ENCODE measurements at regions not wholly inside any gene's neighbourhood (a gene's known extent, or its start where the extent isn't known, plus 50 kb on each side); places are given as distances from the start of the nearest gene placed in this dataset.
A peak's percentile ranks its signal among the peaks of the same experiment; 100 is the strongest.

DNA sequence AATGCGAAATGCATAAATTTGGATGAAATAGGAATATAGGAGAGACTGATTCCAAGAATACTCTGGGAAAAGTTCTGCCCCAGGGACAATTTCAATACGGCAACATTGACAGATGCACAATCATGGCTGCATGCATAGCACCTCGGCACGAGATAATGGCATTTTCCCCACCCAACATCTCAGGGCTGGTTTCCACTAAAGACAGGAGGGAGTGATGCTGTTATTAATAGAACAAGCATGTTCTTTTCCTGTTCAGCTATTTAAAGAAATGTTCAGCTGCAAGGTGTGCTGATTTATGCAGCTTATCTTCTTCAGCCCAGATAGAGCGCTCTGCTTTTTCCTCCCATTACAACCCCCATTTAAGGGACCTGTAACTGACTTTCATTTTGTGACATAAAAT is 740.2 kb downstream of the TLR4 start (continued):
- TF ChIP-seq NANOG (IDR thresholded peaks at IDR 0.05; ENCODE audit: borderline replicate concordance) (no peak), ZNF114 (CRISPR knock-in tag; IDR thresholded peaks at IDR 0.05) (no peak), EZH2phosphoT487 (IDR thresholded peaks at IDR 0.05; ENCODE audit: unreplicated experiment) (no peak), ZNF331 (CRISPR knock-in tag; IDR thresholded peaks at IDR 0.05; ENCODE audit: low read depth) (no peak), EZH2 (IDR thresholded peaks at IDR 0.05; ENCODE audit: low read depth, unreplicated experiment) (no peak), JUNB (IDR thresholded peaks at IDR 0.05; ENCODE audit: unreplicated experiment) (no peak), POLR2AphosphoS5 (IDR thresholded peaks at IDR 0.05; ENCODE audit: low read depth) (no peak)

GRCh38 chr9:118446943-118447639 is 742.9 kb downstream of the TLR4 start:
- H3K4me3 ChIP-seq: no peak overlapping the region
- Mint-ChIP-seq H3K36me3 (ENCODE audit: low read depth) (no peaks in the 10 kb centered on the region), H3K27me3 (ENCODE audit: insufficient read depth, low read depth, poor library complexity) (no peaks in the 10 kb centered on the region), H3K27ac (no peak overlapping the region; the same call in 1 of the 2 replicates), H3K9me3 (peaks cover 26% of the 10 kb centered on the region), H3K4me3 (no peak overlapping the region), H3K4me1 (peaks cover 7% of the 10 kb centered on the region; the same call in 2 of the 3 replicates)
- no peaks in the 10 kb centered on the region for H3F3A ChIP-seq (replicated peaks; ENCODE audit: low read depth)
- H3K4me1 ChIP-seq (ENCODE audit: insufficient read depth): peaks cover 6% of the 10 kb centered on the region; the same call in 1 of the 2 replicates
- H3K36me3 ChIP-seq (ENCODE audit: insufficient read depth): no peaks in the 10 kb centered on the region
- no peak; the same call in 2 of the 3 replicates for ATAC-seq
- H3K27me3 ChIP-seq (ENCODE audit: insufficient read depth): no peaks in the 10 kb centered on the region
- no peaks in the 10 kb centered on the region for H4K20me1 ChIP-seq (replicated peaks; ENCODE audit: insufficient read depth)
- H3K27ac ChIP-seq (ENCODE audit: low read depth): no peak overlapping the region
- DNase-seq (ENCODE audit: low spot score): no peak
- no peak overlapping the region for H3K4me2 ChIP-seq
- H3K9me2 ChIP-seq (ENCODE audit: insufficient read depth): no peaks in the 10 kb centered on the region
- H3K79me2 ChIP-seq (replicated peaks; ENCODE audit: insufficient read depth): no peaks in the 10 kb centered on the region
- peak overlapping the region; percentile 44; the same call in 1 of the 2 replicates for H2AFZ ChIP-seq
- TF ChIP-seq STAT1 (IDR thresholded peaks at IDR 0.05; ENCODE audit: unreplicated experiment): no peak
- TF ChIP-seq ETS1 (IDR thresholded peaks at IDR 0.05): no peak
- no peak for TF ChIP-seq CREB1 (CRISPR knock-in tag; IDR thresholded peaks at IDR 0.05; ENCODE audit: low read depth)
- TF ChIP-seq ZNF114 (CRISPR knock-in tag; IDR thresholded peaks at IDR 0.05): no peak
- no peak for TF ChIP-seq ZNF331 (CRISPR knock-in tag; IDR thresholded peaks at IDR 0.05; ENCODE audit: low read depth)
- TF ChIP-seq, protein P1, sequence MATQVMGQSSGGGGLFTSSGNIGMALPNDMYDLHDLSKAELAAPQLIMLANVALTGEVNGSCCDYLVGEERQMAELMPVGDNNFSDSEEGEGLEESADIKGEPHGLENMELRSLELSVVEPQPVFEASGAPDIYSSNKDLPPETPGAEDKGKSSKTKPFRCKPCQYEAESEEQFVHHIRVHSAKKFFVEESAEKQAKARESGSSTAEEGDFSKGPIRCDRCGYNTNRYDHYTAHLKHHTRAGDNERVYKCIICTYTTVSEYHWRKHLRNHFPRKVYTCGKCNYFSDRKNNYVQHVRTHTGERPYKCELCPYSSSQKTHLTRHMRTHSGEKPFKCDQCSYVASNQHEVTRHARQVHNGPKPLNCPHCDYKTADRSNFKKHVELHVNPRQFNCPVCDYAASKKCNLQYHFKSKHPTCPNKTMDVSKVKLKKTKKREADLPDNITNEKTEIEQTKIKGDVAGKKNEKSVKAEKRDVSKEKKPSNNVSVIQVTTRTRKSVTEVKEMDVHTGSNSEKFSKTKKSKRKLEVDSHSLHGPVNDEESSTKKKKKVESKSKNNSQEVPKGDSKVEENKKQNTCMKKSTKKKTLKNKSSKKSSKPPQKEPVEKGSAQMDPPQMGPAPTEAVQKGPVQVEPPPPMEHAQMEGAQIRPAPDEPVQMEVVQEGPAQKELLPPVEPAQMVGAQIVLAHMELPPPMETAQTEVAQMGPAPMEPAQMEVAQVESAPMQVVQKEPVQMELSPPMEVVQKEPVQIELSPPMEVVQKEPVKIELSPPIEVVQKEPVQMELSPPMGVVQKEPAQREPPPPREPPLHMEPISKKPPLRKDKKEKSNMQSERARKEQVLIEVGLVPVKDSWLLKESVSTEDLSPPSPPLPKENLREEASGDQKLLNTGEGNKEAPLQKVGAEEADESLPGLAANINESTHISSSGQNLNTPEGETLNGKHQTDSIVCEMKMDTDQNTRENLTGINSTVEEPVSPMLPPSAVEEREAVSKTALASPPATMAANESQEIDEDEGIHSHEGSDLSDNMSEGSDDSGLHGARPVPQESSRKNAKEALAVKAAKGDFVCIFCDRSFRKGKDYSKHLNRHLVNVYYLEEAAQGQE (IDR thresholded peaks at IDR 0.05; ENCODE audit: unreplicated experiment): no peak
- no peak for TF ChIP-seq POLR2AphosphoS5 (IDR thresholded peaks at IDR 0.05; ENCODE audit: low read depth)
- TF ChIP-seq JUNB (IDR thresholded peaks at IDR 0.05; ENCODE audit: unreplicated experiment): no peak
- no peak for TF ChIP-seq EZH2 (IDR thresholded peaks at IDR 0.05; ENCODE audit: low read depth, unreplicated experiment)
- no peak for TF ChIP-seq NANOG (IDR thresholded peaks at IDR 0.05; ENCODE audit: borderline replicate concordance)
- TF ChIP-seq EZH2phosphoT487 (IDR thresholded peaks at IDR 0.05; ENCODE audit: unreplicated experiment): no peak
- no peak for TF ChIP-seq CTCF (conservative IDR thresholded peaks at IDR 0.05; ENCODE audit: low read depth in 2 of 2)

All from GM23338 (cell line).